ENCODE measurements at regions not wholly inside any gene's neighbourhood (a gene's known extent, or its start where the extent isn't known, plus 50 kb on each side); places are given as distances from the start of the nearest gene placed in this dataset.

DNA sequence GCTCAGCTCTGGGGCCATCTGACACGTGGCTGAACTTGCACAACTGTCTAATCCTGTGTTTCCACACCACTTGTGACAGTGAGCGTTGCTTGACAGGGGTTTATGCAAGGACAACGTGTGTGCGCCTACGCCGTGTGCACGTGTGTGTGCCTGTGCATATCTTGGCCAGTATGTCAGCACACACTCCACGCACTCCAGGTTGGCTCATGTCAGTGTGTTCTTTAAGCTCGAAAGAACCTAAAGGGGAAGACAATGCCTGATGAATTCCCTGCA, 85.6 kb upstream of the SALL3 start:
- H3K4me3 ChIP-seq (replicated peaks in 1 of 4; ENCODE audit: control extremely low read depth in 1 of 4, insufficient read depth in 1 of 4, low read depth in 3 of 4, low read length in 4 of 4): no peak overlapping the region
- TF ChIP-seq, protein P1, sequence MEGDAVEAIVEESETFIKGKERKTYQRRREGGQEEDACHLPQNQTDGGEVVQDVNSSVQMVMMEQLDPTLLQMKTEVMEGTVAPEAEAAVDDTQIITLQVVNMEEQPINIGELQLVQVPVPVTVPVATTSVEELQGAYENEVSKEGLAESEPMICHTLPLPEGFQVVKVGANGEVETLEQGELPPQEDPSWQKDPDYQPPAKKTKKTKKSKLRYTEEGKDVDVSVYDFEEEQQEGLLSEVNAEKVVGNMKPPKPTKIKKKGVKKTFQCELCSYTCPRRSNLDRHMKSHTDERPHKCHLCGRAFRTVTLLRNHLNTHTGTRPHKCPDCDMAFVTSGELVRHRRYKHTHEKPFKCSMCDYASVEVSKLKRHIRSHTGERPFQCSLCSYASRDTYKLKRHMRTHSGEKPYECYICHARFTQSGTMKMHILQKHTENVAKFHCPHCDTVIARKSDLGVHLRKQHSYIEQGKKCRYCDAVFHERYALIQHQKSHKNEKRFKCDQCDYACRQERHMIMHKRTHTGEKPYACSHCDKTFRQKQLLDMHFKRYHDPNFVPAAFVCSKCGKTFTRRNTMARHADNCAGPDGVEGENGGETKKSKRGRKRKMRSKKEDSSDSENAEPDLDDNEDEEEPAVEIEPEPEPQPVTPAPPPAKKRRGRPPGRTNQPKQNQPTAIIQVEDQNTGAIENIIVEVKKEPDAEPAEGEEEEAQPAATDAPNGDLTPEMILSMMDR (conservative IDR thresholded peaks at IDR 0.05 in 1 of 2, IDR thresholded peaks at IDR 0.05 in 1 of 2; ENCODE audit: low read depth in 1 of 2, low read length in 2 of 2): no peak
- TF ChIP-seq EZH2 (IDR thresholded peaks at IDR 0.05; ENCODE audit: low read length, missing control alignments): no peak

DNA sequence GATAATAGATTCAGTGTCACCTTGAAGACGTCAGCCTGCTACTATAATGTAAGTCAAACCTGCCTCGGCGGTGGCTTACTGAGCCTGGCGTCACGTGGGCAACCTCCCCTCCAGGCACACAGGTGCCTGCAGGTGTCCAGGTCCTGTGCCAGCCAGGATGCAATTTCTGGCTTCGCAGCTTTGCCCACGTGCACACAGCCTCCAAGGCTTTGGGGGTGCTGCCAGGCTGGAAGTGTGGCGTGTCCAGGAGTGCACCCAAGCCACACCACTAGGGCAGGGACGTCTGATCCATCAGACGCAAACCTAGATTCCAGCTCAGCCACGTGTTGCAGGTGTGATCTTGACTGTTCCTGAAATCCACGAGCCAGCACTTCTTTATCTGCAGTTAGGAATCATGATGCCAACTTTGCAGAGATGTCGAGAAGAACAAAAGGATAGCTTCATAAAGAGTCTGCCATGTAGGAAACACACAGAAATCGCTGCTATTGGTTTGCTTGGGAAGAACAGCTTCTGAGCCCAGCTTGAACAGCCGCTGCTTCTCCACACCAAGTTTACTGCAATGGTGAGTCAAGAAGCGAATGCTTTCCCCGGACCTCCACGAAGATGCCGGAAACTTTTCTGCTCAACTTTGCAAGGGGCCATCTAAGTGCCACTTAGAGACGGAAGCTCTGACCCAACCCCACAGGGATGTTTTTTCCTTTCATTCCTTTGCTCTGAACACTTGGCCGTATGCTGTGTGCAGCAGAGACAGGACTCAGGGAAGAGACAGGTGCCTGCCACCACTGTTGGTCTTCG, 84.2 kb upstream of the SALL3 start:
- Histone ChIP-seq H3K27ac (ENCODE audit: insufficient read depth, low read length) (no peak overlapping the region), H3K4me1 (ENCODE audit: control insufficient read depth, extremely low read depth, insufficient read depth, low read length) (no peaks in the 10 kb centered on the region), H3K9ac (ENCODE audit: insufficient read depth, low read length) (no peak overlapping the region), H3K4me3 (replicated peaks in 1 of 4; ENCODE audit: control extremely low read depth in 1 of 4, insufficient read depth in 1 of 4, low read depth in 3 of 4, low read length in 4 of 4) (no peak overlapping the region), H3K36me3 (ENCODE audit: control insufficient read depth, insufficient read depth, low read length) (no peaks in the 10 kb centered on the region), H4K20me1 (ENCODE audit: control insufficient read depth, extremely low read depth, insufficient read depth, low read length) (no peaks in the 10 kb centered on the region), H3K4me2 (ENCODE audit: extremely low read depth, insufficient read depth, low read length) (no peak overlapping the region), H3K79me2 (ENCODE audit: control insufficient read depth, insufficient read depth, low read length) (no peaks in the 10 kb centered on the region), H3K27me3 (ENCODE audit: control insufficient read depth, insufficient read depth, low read length) (no peaks in the 10 kb centered on the region), H3K9me3 (ENCODE audit: control insufficient read depth, insufficient read depth, low read depth, low read length) (no peaks in the 10 kb centered on the region), H2AFZ (ENCODE audit: low read length) (no peak overlapping the region)
- no peak for DNase-seq (ENCODE audit: low read depth in 2 of 2)
- TF ChIP-seq, protein P1 (conservative IDR thresholded peaks at IDR 0.05 in 1 of 2, IDR thresholded peaks at IDR 0.05 in 1 of 2; ENCODE audit: low read depth in 1 of 2, low read length in 2 of 2): no peak
- TF ChIP-seq EZH2 (IDR thresholded peaks at IDR 0.05; ENCODE audit: low read length, missing control alignments): no peak

More for the DNA sequence above, 85.6 kb upstream of the SALL3 start:
- Histone ChIP-seq H3K27ac (ENCODE audit: insufficient read depth, low read length) (no peak overlapping the region), H3K36me3 (ENCODE audit: control insufficient read depth, insufficient read depth, low read length) (no peaks in the 10 kb centered on the region), H2AFZ (ENCODE audit: low read length) (no peak overlapping the region), H3K9me3 (ENCODE audit: control insufficient read depth, insufficient read depth, low read depth, low read length) (no peaks in the 10 kb centered on the region), H3K27me3 (ENCODE audit: control insufficient read depth, insufficient read depth, low read length) (no peaks in the 10 kb centered on the region), H3K9ac (ENCODE audit: insufficient read depth, low read length) (no peak overlapping the region), H3K4me2 (ENCODE audit: extremely low read depth, insufficient read depth, low read length) (no peak overlapping the region), H4K20me1 (ENCODE audit: control insufficient read depth, extremely low read depth, insufficient read depth, low read length) (no peaks in the 10 kb centered on the region), H3K4me1 (ENCODE audit: control insufficient read depth, extremely low read depth, insufficient read depth, low read length) (no peaks in the 10 kb centered on the region), H3K79me2 (ENCODE audit: control insufficient read depth, insufficient read depth, low read length) (no peaks in the 10 kb centered on the region)
- DNase-seq (ENCODE audit: low read depth in 2 of 2): no peak

DNA sequence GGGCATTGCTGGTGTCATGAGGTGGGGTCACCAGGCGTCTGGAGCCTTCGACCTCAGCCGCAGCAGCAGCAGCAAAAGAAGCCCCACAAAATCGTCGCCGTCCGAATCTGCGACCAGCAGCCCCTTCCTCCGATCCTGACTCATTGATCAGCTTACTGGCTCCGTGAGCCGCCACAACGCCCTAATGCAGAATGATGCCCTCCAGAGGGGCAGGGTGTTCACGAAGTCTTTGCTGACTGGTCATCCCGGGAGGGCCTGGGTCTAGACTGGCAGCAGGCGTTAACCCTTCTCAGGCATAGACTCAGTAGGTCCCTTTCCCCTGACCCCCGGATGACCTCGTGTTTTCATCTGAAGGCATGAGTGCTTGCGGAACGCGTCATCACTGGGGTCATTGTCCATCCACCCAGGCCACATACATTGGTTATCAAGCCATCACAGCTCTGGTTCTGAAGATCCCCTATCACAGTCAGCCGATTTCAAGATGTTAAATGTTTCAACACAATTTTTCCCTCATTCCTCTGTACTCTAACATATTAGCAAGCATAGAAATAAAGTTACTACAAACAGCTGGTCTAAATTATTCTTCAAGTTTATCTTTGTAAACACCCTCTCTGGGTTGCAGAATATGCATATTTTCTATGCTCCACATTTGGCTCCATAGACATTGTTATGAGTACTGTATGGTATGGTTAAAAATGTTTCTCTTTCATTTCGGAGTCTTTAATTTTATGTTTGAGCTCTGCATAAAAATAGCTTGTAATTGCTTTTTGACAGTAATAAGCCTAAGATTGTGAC, 83.3 kb upstream of the SALL3 start:
- Histone ChIP-seq H3K27ac (ENCODE audit: insufficient read depth, low read length) (no peak overlapping the region), H3K79me2 (ENCODE audit: control insufficient read depth, insufficient read depth, low read length) (no peaks in the 10 kb centered on the region), H3K9me3 (ENCODE audit: control insufficient read depth, insufficient read depth, low read depth, low read length) (no peaks in the 10 kb centered on the region)

More for the DNA sequence above, 83.3 kb upstream of the SALL3 start:
- Histone ChIP-seq H3K27me3 (ENCODE audit: control insufficient read depth, insufficient read depth, low read length) (no peaks in the 10 kb centered on the region), H2AFZ (ENCODE audit: low read length) (no peak overlapping the region), H3K4me2 (ENCODE audit: extremely low read depth, insufficient read depth, low read length) (no peak overlapping the region), H4K20me1 (ENCODE audit: control insufficient read depth, extremely low read depth, insufficient read depth, low read length) (no peaks in the 10 kb centered on the region), H3K9ac (ENCODE audit: insufficient read depth, low read length) (no peak overlapping the region), H3K4me3 (replicated peaks in 1 of 4; ENCODE audit: control extremely low read depth in 1 of 4, insufficient read depth in 1 of 4, low read depth in 3 of 4, low read length in 4 of 4) (no peak overlapping the region), H3K4me1 (ENCODE audit: control insufficient read depth, extremely low read depth, insufficient read depth, low read length) (no peaks in the 10 kb centered on the region), H3K36me3 (ENCODE audit: control insufficient read depth, insufficient read depth, low read length) (no peaks in the 10 kb centered on the region)
- DNase-seq (ENCODE audit: low read depth in 2 of 2): no peak
- TF ChIP-seq, protein P1 (conservative IDR thresholded peaks at IDR 0.05 in 1 of 2, IDR thresholded peaks at IDR 0.05 in 1 of 2; ENCODE audit: low read depth in 1 of 2, low read length in 2 of 2): no peak
- TF ChIP-seq EZH2 (IDR thresholded peaks at IDR 0.05; ENCODE audit: low read length, missing control alignments): no peak

Measured in fibroblast of lung (primary cell).